GM19035 (cell line): ENCODE measurements at regions not wholly inside any gene's neighbourhood (a gene's known extent, or its start where the extent isn't known, plus 50 kb on each side); places are given as distances from the start of the nearest gene placed in this dataset.

Experiments used
- ATAC-seq: cut with Tn5 transposase; IDR thresholded peaks from one replicate; pipeline ENCODE4 v1.9.1; 2021; ENCODE audit not compliant: unreplicated experiment

DNA sequence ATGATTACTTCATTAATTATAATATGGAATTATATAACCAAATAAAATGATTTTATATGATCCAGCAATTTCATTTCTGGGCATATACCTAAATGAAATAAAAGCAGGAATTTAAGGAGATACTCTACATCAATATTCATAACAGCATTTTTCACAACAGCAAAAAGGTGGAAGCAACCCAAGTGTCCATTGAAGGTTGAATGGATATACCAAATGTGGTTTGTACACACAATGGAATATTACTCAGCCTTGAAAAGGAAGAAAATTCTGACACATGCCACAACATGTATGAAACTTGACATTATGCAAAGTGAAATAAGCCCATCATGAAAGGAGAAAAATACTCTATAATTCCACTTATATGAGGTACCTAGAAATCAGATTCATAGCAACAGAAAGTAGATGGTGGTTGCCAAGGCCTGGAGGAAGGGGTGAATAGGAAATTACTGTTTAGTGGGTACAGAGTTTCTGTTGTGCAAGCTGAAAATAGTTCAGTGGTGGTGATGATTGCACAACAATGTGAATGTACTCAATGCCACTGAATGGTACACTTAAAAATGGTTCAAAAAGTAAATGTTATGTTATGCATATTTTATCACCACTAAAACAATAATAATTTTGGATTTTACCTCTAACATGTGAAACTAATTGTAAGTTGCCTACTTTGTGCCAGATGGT lies 471.5 kb downstream of the SPRY1 start:
- no peak for ATAC-seq

GRCh38 chr4:123869286-123870215 lies 473.0 kb downstream of the SPRY1 start:
- ATAC-seq: no peak

DNA sequence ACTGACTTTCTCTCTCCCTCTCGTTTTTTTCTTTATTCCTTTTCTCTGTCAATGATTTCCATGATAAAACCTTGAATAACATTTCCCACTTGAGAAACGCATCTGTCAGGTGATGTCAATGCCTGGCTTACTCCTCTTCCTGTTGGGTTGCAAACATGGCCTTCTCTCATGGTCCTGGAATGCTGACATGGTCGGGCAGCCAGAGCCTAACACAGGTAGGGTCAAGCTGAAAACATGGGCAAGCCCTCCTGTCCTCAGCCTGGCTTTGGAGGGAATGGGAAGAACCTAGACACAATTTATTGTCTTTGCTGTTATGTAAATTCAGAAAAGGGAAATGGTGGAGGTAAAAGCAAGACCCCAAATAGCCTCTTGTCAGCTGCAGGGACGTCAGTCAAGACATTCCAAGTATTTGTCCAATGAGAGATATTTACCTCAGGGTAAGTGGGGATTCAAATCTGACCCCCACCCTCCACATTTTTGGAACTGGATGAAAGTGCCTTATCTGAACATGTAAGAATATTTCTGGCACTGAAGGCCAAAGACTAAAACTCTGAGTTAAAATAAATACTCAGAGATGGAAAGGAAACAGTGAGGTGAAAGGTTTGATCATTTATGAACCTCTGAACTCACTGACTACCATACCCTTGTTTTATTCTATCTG lies 473.8 kb downstream of the SPRY1 start:
- ATAC-seq: no peak

DNA sequence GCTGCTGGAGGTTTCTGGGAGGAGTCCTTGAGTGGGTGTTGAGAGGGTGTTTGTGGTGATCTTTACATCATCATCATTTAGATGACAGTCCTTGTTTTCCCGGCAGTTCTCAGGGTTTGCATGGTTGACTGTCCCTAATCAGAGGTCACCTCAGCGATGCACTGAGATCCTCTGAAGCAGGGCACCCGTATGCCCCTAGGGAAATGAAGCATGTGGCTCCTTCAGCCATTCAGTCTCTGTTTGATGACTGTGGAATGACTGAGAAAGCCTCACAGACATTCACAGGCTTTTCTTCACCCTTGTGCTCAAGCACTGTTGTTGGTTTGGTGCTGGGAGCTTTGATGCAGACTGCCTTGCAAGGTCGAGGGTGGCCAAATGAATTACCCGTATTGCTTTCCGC lies 474.7 kb downstream of the SPRY1 start:
- no peak for ATAC-seq

DNA sequence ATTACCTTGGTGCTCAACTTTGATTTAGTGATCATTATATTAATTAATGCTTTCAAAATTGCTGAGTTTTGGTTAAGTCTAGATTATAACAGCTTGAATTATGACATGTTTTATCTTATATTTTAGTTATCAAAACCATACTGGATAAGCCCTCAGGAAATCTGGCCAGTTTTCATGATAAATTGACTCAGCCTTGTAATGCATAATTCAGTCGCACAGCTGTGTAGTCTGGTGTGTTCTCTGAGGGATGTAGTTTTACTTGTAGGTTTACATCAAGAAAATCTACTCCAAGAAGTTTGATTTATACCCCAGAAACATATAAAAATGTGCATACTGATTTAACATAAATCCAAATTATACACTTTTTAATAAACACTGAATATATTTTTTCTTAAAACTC lies 477.5 kb downstream of the SPRY1 start:
- no peak for ATAC-seq

DNA sequence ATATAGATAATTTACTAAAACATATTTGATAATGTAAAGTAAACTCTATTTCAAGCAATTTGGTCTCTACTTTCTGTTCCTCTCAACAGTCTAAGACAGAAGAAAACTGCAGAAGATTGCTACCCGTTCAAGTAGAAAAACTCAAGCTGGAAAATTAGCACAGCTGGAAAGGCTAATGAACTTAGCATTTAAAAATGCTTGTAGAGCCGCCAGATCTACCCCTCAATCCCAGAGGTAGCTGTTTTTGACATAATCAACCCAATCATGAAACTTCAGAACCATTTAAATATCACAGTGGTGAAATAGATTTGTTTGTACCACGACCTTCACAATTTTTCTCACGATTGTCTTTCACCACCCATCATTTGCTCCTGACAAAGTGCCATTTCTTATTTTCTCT lies 479.5 kb downstream of the SPRY1 start:
- ATAC-seq: no peak

DNA sequence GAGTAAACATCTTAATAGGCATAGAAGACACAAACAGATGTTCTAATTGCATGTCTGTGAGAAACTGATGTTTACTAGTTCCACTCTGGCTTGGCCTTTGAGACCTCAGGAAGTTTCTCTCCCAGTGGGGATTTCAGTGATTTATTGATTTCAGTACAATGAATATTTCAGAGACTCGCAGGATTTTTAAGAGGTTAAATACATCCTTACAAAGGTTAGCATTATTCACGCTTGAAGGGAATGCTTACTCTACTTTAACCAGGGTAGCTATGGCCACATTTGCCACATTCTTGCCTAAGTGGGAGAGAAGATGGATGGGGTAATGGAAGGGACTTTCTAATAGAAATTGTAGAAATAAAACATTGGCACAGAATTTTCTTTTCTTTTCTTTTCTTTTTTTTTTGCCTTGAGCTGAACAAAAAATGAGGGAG lies 480.1 kb downstream of the SPRY1 start:
- no peak for ATAC-seq

DNA sequence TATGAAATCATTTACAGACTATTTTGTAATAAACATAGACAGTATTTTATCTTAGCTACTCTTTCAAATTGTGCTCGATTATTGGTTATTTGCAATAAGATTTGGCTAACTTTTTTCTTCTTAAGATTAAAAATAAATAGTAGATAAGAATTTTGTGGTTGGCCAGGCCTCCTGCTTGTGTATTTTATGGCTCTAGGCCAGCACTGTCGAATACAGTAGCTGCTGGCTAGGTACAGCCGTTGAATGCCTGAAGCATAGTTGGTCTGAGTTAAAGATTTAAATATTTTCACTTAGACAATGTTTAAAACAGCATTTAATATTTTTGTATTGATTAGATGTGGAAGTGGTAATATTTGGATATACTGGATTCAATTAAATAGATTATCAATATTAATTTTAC lies 481.0 kb downstream of the SPRY1 start:
- no peak for ATAC-seq

DNA sequence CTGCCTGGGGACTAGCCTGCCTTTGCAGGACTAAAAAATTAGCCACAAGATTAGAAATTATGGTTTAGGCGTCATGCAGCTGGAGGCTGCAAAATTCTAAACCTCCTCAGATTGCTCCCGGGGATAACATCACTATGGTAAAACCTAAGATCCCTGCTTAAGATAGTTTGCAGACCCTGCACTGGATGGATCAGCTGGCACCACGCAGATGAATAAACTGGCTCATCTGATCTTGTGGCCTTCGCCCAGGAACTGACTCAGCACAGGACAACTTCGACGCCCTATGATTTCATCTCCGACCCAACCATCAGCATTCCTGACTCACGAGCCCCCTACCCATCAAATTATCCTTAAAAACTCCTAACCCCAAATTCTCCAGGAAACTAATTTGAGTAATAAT lies 482.4 kb downstream of the SPRY1 start:
- no peak for ATAC-seq

DNA sequence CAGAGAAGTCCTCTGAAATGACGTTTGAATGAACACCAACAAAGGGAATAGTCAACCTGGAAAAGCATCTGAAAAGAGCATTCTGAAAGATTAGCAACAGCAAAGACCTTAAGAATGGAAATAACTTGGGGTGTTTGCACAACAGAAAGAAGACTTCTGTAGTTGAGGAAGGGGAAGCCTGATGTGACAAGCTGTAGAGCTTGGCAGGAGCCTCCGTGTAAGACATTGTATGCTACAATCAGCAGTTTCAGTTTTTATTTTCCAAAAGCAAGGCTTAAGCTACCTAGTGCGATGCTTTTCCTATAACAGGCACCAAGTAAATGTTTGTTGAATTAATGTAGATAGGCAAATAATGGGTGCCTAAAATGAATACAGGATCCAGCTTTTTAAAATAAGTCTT lies 484.0 kb downstream of the SPRY1 start:
- ATAC-seq: no peak

GRCh38 chr4:123884922-123885321 lies 488.3 kb downstream of the SPRY1 start:
- ATAC-seq: no peak

DNA sequence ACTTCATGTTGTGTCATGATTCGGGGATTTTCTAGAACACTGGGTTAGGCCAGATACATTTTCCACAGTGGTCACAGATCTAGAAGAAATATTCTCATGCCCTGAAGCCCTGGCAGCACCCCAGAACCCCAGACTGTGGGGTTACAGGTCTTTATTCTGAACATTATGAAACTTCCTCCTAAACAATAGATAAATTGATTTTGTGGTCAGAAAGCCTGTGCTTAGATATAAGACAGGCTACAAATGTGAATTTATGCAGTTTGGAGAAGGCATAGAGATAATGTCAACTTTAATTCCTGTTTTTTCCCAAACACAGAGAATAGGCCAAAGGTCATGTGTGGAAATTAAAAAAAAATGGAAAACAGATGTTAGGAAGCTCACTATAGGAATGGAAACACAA lies 492.9 kb downstream of the SPRY1 start:
- no peak for ATAC-seq

GRCh38 chr4:123890889-123891288 lies 494.3 kb downstream of the SPRY1 start:
- no peak for ATAC-seq

DNA sequence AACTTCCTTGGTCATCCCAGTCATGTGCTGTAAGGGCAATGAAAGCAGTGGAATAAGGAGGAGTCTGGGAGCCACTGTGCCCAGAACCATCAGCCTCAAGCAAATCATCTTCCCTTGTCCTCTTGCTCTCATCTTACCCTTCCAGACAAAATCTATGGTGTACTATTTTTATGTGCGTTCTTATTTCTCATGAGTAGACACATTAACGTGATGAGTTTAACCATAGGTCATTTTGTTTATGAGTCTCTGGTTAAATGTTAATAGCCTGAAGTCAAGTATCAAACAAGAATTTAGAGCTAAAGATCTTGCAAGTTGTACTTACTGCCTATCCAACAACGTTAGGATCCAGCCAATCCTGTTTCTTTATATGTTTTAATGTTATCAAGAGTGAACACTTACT lies 495.3 kb downstream of the SPRY1 start:
- ATAC-seq: no peak

- ATAC-seq: no peak
Observed at GRCh38 chr4:123892368-123892976, 495.9 kb downstream of the SPRY1 start.

DNA sequence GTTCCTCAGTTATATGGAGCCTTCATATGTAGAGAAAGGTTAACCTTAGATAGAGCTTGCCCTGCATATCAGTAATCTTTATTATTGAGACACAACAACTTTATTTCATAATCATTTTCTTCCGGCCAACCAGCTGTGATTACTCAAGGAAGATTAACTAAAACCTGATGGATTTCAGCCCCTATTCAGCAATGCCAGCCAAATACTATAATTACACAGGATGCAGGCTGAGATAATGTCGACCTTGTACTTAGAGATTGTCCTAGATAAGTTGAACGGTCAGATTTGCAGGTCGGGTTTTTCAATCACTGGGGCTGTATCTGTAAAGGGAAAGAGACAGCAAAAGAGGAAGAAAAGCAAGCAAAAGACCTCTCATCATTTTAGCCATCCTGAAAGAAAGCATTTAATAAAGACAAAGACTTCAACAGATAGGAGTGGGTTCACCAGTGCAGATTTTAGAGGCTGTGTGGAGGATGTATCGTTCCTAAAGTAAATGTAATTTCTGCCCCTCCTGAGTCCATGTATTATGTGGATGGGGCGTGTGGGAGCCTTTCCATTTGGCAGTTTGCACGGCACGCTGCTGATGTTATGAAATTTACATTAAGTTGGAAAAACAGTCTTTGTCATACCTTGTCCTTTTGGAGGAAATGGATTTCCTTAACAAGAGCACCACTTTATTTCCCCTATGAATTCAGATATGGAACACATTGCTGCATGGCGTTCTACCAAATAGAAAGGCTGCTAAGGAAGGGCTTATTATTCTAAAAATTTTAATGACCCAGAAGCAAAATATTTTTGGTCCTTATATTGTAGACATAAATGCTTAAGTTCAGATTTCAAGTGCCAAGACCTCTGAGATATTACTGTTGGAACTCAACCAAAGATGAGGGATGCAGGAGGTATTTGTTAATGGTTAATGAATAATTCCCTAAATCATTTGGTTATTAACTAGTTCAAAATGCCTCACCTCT lies 496.7 kb downstream of the SPRY1 start:
- no peak for ATAC-seq

- no peak for ATAC-seq
Observed at GRCh38 chr4:123896446-123897071, 500.0 kb downstream of the SPRY1 start.

- no peak for ATAC-seq
Observed at GRCh38 chr4:123898946-123899666, 502.5 kb downstream of the SPRY1 start.

DNA sequence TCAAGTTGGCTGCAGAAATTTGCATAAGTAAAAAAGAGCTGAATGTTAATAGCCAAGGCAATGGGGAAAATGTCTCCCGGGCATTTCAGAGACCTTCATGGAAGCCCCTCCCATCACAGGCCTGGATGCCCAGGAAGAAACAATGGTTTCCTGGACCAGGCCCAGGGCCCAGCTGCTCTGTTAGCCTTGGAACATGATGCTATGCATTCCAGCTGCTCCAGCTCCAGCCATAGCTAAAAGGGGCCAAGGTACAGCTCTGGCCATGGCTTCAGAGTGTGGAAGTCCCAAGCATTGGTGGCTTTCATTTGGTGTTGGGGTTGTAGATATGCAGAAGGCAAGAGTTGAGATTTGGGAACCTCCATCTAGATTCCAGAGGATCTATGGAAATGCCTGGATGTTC lies 508.3 kb downstream of the SPRY1 start:
- ATAC-seq: no peak
